GM18505 (cell line): ENCODE measurements at regions not wholly inside any gene's neighbourhood (a gene's known extent, or its start where the extent isn't known, plus 50 kb on each side); places are given as distances from the start of the nearest gene placed in this dataset.

Source experiments
- ATAC-seq: cut with Tn5 transposase; IDR thresholded peaks from one replicate; pipeline ENCODE4 v1.9.1; 2021; ENCODE audit not compliant: unreplicated experiment
- POLR2A ChIP-seq: IDR thresholded peaks from 4 replicates; pipeline ENCODE4 v1.6.1; 2011; ENCODE audit warnings: borderline replicate concordance; ENCODE audit not compliant: insufficient read depth, insufficient read length; ENCODE audit errors: extremely low read depth

- no peak for ATAC-seq
- no peak for TF ChIP-seq POLR2A
Measured at GRCh38 chr5:73306078-73306719, 133.2 kb downstream of the TMEM174 start.

GRCh38 chr5:73305386-73305785, 132.4 kb downstream of the TMEM174 start:
- no peak for ATAC-seq
- TF ChIP-seq POLR2A, result no peak

- no peak for TF ChIP-seq POLR2A
- no peak for ATAC-seq
Measured at GRCh38 chr5:73304381-73304780, 131.4 kb downstream of the TMEM174 start.

- no peak for ATAC-seq
Measured at GRCh38 chr5:73303148-73304079, 130.4 kb downstream of the TMEM174 start.

GRCh38 chr5:73302797-73303147, 129.8 kb downstream of the TMEM174 start:
- ATAC-seq, result no peak
- TF ChIP-seq POLR2A, result no peak

More at GRCh38 chr5:73303148-73304079, 130.4 kb downstream of the TMEM174 start:
- TF ChIP-seq POLR2A, result no peak

- ATAC-seq, result no peak
- no peak for TF ChIP-seq POLR2A
Measured at GRCh38 chr5:73301208-73301901, 128.4 kb downstream of the TMEM174 start.

- TF ChIP-seq POLR2A, result no peak
Measured at GRCh38 chr5:73300337-73301207, 127.6 kb downstream of the TMEM174 start.

GRCh38 chr5:73299665-73300336, 126.8 kb downstream of the TMEM174 start:
- ATAC-seq, result no peak
- no peak for TF ChIP-seq POLR2A

More at GRCh38 chr5:73300337-73301207, 127.6 kb downstream of the TMEM174 start:
- no peak for ATAC-seq

GRCh38 chr5:73298772-73299630, 126.0 kb downstream of the TMEM174 start:
- no peak for TF ChIP-seq POLR2A
- no peak for ATAC-seq

- TF ChIP-seq POLR2A, result no peak
- no peak for ATAC-seq
Measured at GRCh38 chr5:73298251-73298771, 125.3 kb downstream of the TMEM174 start.

- ATAC-seq, result no peak
- no peak for TF ChIP-seq POLR2A
Measured at GRCh38 chr5:73297430-73297829, 124.4 kb downstream of the TMEM174 start.
